ENCODE measurements at regions not wholly inside any gene's neighbourhood (a gene's known extent, or its start where the extent isn't known, plus 50 kb on each side); places are given as distances from the start of the nearest gene placed in this dataset.

DNA sequence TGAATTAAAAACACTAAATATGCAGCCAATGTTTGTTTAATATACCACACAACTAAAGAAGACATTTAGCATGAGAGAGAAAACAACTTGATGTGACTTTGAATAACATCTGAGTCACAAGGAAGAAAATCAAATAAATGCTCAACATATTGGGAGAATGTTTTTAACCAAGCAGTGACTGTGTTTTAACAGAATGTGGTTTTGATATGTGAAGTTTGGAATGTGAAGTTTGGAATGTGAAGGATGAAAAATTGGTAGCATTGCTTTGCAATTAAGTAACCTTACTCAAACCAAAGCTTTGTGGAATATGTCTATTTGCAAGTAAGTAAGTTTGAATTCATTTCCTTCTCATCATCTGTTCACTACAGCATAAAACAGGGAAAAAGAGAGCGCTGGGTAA, 128.2 kb upstream of the DNAJC10 start:
- no peak for TF ChIP-seq POLR2A (IDR thresholded peaks at IDR 0.05; ENCODE audit: low read depth, low read length)
- TF ChIP-seq POLR2AphosphoS5 (IDR thresholded peaks at IDR 0.05; ENCODE audit: low read depth, low read length), result no peak
- TF ChIP-seq TAF1 (IDR thresholded peaks at IDR 0.05; ENCODE audit: borderline replicate concordance, low read depth, low read length), result no peak
- DNase-seq (ENCODE audit: insufficient read length) (no peak), FAIRE-seq (no peak)

DNA sequence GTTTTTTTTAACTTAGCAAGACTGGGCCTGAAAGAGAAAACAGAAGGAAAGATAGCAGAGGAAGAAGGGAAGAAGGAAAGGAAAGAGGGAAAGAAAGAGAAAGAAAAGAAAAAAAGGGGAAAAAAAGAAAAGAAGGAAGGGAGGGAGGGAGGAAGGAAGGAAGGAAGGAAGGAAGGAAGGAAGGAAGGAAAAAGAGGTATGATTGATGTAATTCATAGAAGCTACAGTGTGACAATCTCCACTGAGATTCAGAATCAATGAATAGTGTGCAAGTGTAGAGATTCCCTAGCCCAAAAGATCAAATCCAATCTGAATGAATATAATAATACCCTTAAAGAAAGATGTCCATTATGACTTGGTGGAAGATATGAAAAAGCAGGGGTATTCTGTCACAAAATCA, 126.9 kb upstream of the DNAJC10 start:
- DNase-seq (ENCODE audit: insufficient read length) (no peak), FAIRE-seq (no peak)
- no peak for TF ChIP-seq POLR2AphosphoS5 (IDR thresholded peaks at IDR 0.05; ENCODE audit: low read depth, low read length)
- TF ChIP-seq TAF1 (IDR thresholded peaks at IDR 0.05; ENCODE audit: borderline replicate concordance, low read depth, low read length), result no peak
- TF ChIP-seq POLR2A (IDR thresholded peaks at IDR 0.05; ENCODE audit: low read depth, low read length), result no peak

DNA sequence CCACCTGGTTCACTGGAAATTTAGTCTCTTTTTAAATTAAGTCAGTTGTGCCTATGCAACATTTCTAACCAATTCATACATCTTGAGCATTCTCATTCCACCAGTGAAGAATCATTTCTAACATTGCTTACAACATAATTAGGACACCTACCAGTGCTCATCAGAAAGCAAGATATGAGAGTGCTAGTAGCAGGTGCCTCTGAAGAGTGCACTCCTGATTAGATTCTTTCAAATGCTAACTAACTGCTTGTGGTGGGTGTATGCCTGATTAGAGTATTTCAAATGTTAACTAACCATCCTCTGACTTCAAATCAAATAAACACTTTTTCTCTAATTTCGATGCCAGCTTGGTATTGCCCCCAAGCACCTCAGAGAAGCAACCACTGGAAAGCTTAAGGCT, 124.3 kb upstream of the DNAJC10 start:
- TF ChIP-seq POLR2A (IDR thresholded peaks at IDR 0.05; ENCODE audit: low read depth, low read length), result no peak
- TF ChIP-seq TAF1 (IDR thresholded peaks at IDR 0.05; ENCODE audit: borderline replicate concordance, low read depth, low read length), result no peak
- TF ChIP-seq POLR2AphosphoS5 (IDR thresholded peaks at IDR 0.05; ENCODE audit: low read depth, low read length), result no peak
- FAIRE-seq (no peak), DNase-seq (ENCODE audit: insufficient read length) (no peak)

DNA sequence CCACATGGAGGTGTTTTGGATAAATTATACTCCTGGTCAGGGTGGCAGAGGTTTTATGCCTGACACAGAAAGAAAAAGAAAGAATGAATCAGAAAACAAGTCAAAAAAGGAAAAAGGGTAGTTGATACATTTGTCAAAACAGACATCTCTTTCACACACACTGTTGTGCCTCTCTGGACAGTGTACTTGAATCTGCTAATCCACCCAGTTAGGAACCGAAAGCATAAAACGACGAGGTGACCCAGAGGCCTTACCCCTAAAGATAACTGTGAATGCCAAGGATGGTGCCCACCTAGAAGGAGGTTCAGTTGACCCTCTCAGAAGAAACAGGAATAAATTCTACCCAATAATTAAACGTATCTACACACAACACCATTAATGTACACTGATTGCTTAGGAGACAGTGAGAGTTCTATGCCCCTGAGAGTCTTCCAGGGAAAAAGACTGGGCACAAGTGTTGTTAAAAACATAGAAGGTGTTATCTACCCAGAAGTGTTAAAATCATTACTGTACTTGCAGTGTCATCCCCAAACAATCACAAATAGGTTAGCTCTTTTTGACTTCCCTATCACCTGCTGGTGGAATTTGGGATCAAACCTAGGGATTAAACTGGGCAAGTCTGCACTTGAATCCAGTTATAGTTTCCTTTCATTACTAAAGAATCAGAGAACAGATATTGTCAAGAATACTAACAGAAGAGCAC, 123.2 kb upstream of the DNAJC10 start:
- DNase-seq (ENCODE audit: insufficient read length), result no peak
- TF ChIP-seq POLR2A (IDR thresholded peaks at IDR 0.05; ENCODE audit: low read depth, low read length), result no peak
- TF ChIP-seq POLR2AphosphoS5 (IDR thresholded peaks at IDR 0.05; ENCODE audit: low read depth, low read length), result no peak
- FAIRE-seq, result no peak

DNA sequence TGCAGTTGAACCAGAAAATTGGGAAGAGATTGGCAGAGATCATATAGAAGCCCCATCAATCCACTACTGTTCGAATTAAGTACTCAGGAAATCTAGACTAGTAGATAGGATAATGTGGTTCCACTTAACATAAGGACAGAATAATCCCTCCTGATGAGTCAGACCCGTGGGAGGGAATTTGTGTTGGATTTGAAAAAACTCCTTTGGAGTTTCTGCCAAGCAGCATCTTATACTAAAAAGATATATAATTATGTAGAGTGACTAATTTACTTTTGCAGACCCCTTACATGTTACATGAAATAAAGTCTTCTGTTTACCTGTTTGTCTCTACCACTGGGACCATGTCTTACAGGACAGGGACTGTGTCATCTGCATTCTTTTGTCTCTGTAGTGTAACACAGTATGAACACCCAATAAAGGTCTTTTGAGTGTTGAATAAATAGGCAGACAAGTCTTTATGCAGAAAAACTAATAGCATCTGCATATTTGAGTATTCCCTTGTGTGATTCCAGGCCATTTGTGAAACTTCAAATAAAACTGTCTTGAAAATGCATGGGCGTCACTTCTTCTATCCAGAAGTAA, 122.6 kb upstream of the DNAJC10 start:
- DNase-seq (ENCODE audit: insufficient read length) (no peak), FAIRE-seq (no peak)
- no peak for TF ChIP-seq POLR2A (IDR thresholded peaks at IDR 0.05; ENCODE audit: low read depth, low read length)
- no peak for TF ChIP-seq POLR2AphosphoS5 (IDR thresholded peaks at IDR 0.05; ENCODE audit: low read depth, low read length)
- TF ChIP-seq TAF1 (IDR thresholded peaks at IDR 0.05; ENCODE audit: borderline replicate concordance, low read depth, low read length), result no peak

DNA sequence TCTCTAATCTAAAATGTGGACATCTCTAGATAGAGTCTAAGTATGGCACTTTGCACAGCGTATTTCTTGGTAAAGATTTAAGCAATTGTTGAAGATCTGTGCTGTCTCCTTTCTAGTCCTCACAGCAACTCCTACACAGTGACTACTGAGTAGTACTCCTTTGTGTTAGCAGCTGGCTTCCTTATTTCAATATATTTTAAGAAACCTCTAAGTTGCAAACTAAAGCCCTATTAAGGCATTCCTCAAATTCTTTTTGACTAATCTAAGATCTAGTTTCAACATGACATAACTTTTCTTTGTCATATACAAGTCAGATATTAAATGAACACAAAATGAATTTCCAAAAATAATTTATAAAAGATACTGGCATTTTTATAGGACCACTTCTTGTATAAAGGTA, 121.8 kb upstream of the DNAJC10 start:
- FAIRE-seq (no peak), DNase-seq (ENCODE audit: insufficient read length) (no peak)
- TF ChIP-seq POLR2AphosphoS5 (IDR thresholded peaks at IDR 0.05; ENCODE audit: low read depth, low read length) (no peak), TAF1 (IDR thresholded peaks at IDR 0.05; ENCODE audit: borderline replicate concordance, low read depth, low read length) (no peak), POLR2A (IDR thresholded peaks at IDR 0.05; ENCODE audit: low read depth, low read length) (no peak)

DNA sequence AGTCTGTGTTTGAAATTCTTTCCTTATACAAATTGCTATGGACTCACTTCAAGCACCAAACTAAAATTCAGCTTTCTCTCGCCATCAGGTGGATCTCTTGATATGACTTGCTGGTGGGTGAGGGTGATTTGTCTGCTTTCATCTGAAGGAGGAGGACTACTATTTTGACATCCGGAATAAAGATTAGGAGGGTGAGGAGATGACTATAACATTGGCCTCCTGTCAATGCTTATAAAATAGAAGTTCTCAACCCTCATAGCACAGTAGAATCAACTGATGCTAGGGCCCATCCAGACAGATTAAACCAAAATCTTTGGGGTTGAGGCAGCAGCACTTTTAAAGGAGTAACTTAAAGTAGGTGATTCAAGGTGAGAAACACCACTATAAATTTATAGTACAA, 120.4 kb upstream of the DNAJC10 start:
- no peak for DNase-seq (ENCODE audit: insufficient read length)
- TF ChIP-seq TAF1 (IDR thresholded peaks at IDR 0.05; ENCODE audit: borderline replicate concordance, low read depth, low read length) (no peak), POLR2AphosphoS5 (IDR thresholded peaks at IDR 0.05; ENCODE audit: low read depth, low read length) (no peak), POLR2A (IDR thresholded peaks at IDR 0.05; ENCODE audit: low read depth, low read length) (no peak)
- FAIRE-seq, result no peak

DNA sequence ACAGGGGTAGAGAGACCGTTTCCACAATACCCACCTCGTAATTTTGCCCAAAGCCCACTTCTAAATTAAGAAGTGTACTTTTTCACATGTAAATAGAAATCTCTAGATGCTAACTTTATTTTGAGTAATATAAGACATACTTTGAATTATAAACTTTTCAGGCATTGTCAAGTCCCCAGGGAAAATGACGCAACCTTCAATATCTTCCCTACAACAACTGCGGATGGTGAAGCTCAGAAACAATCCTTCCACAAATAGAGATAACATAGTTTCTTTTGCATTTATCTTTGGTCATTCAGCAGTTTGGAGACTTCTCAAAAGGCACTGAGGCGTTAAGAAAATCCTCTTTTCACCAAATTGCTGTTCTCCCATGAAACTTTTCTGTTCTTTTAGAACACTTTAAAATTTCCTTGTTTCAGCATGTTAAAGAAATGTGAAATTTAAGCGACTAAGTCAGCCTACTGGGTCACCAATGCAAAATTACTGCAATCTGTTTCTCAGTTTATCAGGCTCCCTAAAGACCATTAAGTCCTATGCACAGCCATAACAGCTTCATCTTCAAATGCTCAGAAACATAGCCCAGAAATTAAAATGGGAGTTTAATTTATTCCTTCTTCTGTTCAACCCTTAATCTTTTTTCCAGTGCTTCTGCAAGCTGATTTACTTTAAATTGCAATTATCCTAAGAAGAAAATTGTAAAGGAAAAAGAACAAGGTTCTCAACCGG, 118.3 kb upstream of the DNAJC10 start:
- DNase-seq (ENCODE audit: insufficient read length), result no peak
- TF ChIP-seq POLR2AphosphoS5 (IDR thresholded peaks at IDR 0.05; ENCODE audit: low read depth, low read length) (no peak), TAF1 (IDR thresholded peaks at IDR 0.05; ENCODE audit: borderline replicate concordance, low read depth, low read length) (no peak), POLR2A (IDR thresholded peaks at IDR 0.05; ENCODE audit: low read depth, low read length) (no peak)
- no peak for FAIRE-seq

DNA sequence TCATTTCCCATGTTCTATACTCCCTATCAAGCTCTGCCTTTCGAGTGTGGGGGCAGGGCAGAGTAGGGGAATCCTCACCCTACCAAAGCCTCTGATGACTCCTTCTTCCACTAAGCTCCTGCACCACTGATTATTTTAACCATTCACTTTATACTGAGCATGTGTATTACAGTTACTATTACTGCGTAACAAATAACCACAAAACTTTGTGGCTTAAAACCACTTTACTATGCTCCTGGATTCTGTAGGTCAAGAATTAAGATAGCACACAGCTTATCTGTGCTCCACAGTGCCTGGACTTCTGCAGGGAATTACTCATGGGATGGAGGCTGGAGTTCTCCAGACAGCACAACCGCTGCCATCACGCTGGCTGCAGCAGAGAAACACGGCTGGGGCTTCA, 117.4 kb upstream of the DNAJC10 start:
- FAIRE-seq (no peak), DNase-seq (ENCODE audit: insufficient read length) (no peak)
- TF ChIP-seq TAF1 (IDR thresholded peaks at IDR 0.05; ENCODE audit: borderline replicate concordance, low read depth, low read length) (no peak), POLR2A (IDR thresholded peaks at IDR 0.05; ENCODE audit: low read depth, low read length) (no peak), POLR2AphosphoS5 (IDR thresholded peaks at IDR 0.05; ENCODE audit: low read depth, low read length) (no peak)

DNA sequence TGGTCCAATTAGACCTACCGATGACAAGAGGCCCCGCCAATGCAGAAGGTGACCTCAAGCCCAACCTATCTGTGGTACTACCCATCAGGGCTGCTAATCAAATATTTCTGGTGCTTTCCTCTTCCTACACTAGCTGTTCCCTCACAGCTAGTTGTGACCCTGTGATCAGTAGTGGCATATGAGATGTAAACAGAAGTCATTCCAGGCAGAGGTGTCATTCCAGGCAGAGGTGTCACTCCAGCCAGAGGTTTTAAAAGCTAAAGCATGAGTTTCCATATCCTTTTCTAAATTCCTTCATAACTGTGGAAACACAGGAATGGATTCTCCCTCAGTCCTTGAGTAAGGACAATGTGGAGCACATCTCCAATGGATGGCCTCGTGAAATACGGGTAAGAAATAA, 110.9 kb upstream of the DNAJC10 start:
- FAIRE-seq (no peak), DNase-seq (ENCODE audit: insufficient read length) (no peak)
- no peak for TF ChIP-seq POLR2AphosphoS5 (IDR thresholded peaks at IDR 0.05; ENCODE audit: low read depth, low read length)
- no peak for TF ChIP-seq POLR2A (IDR thresholded peaks at IDR 0.05; ENCODE audit: low read depth, low read length)
- TF ChIP-seq TAF1 (IDR thresholded peaks at IDR 0.05; ENCODE audit: borderline replicate concordance, low read depth, low read length), result no peak

DNA sequence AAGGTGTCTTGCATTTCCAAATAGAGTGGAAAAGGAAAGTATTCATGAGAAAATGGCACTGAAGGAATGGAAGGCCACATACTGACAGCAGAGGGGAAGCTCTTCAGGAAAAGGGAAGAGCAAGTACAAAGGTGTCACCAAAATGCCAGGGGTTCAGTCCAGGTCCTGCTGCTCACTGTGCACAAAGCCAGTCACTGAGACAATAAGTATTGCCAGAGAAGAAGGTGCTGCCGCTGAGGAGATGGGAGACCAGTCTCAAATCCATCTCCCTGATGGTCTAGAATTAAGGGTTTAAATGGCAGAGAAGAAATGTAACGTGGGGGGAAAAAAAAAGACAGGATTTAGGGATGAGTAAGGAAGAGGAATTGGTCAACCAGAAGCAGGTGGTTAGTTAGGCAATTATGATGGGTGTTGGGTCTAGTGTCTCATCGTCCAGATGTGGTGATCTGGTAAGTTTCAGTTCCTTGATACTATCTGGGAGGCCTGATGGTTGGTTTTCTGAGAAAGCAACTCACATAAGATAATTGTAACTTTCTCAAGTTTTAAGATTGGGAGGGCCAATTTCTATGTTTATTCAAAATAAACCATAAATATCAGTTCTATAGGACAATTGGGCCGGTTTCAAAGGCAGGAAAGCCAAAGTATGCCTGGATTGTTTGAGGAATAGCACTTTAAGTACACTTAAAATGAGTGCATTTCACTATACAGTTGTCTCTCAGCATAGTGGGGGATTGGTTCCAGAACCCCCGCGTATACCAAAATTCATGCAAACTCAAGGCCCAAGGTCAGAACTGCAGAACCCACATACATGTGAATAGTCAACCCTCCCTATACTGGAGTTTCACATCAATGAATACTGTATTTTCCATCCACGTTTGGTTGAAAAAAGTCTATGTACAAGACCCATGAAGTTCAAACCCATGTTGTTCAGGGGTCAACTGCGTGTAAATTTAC, 109.1 kb upstream of the DNAJC10 start:
- FAIRE-seq (no peak), DNase-seq (ENCODE audit: insufficient read length) (no peak)
- no peak for TF ChIP-seq TAF1 (IDR thresholded peaks at IDR 0.05; ENCODE audit: borderline replicate concordance, low read depth, low read length)
- no peak for TF ChIP-seq POLR2AphosphoS5 (IDR thresholded peaks at IDR 0.05; ENCODE audit: low read depth, low read length)
- TF ChIP-seq POLR2A (IDR thresholded peaks at IDR 0.05; ENCODE audit: low read depth, low read length), result no peak

Measured in GM12892 (cell line).